ENCODE measurements at regions not wholly inside any gene's neighbourhood (a gene's known extent, or its start where the extent isn't known, plus 50 kb on each side); places are given as distances from the start of the nearest gene placed in this dataset.
A peak's percentile ranks its signal among the peaks of the same experiment; 100 is the strongest.

DNA sequence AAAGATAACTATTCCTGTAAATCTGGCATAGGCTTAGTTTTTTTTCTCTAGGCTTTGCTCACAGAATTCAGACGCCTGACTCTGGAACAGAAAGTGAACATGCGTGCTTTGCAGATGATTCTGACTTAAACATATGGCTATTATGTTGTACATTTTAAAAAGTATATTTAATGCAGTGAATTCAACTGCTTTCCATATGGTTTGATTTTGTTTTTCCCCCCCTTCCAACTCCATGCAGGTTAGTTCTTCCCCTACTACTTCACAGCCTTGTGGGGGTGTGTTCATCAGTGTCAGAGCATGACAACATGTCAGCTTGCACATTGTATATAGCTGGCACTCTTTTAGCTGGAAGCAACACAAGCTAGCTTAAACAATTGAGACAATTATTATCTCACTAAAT is 226.8 kb downstream of the TMEM167A start:
- no peak for DNase-seq (ENCODE audit: low read depth, low spot score)

DNA sequence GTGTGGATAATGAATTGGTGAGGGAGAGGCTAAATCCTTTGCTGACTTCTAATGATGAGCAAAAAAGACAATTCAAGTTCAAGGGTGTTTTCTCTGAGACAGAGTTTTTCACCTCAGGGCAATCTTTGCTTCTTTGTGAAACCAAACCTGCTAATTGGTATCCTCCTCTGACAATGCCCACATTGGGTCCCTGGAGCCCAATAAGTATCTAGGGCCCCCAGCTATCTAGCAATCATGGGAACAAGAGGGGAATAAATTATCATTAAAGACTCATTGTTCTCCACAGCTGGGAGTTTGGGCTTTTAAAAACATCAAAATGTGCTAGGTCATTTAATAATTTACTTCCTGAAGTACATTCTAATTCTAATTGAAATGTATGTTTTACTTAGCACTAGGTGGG is 227.3 kb downstream of the TMEM167A start:
- peak; percentile 10 for DNase-seq (ENCODE audit: low read depth, low spot score)

DNA sequence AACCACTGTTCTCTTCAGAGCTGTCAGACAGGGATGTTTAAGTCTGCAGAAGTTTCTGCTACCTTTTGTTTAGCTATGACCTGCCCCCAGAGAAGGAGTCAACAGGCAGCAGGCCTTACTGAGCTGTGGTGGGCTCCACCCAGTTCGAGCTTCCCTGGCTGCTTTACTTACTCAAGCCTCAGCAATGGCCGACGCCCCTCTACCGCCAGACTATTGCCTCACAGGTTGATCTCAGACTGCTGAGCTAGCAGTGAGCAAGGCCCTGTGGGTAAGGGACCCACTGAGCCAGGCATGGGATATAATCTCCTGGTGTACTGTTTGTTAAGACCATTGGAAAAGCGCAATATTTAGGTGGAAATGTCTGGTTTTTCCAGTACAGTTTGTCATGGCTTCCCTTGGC is 229.6 kb downstream of the TMEM167A start:
- DNase-seq (ENCODE audit: low read depth, low spot score), result no peak

DNA sequence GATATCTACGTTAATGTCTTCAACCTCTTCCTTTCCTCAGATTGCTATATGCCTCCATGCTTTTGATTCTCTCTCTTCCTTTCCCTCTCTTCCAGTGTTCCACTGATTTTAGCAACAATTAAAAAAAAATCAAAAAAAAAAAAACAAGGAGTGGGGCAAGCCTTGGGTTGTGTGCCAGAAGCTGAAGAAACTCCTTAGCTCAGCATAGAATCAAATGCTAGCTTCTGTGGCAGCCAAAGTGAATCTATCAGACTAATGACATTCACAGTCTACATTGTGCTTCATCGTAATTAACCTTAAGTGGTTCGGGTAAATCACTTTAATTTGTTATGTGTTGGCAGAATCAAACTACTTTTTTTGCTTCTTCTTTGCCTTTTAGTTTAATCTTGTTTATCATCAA is 237.3 kb downstream of the TMEM167A start:
- no peak for DNase-seq (ENCODE audit: low read depth, low spot score)

DNA sequence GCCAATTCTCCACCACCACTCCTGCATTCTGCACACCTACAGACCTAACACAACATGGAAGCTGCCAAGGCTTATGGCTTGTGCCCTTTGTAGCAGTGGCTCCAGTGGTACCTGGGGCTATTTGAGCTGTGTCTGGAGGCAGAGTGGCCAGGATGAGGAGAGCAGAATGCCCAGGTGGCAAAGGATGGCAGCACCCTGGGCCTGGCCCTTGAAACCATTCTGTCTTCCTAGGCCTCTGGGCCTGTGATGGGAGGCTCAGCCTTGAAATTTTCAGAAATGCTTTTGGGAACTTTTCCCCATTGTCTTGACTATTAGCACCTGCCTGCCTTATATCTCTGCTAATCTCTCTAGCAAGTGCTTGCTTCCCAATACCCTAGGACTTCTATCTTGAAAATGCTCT is 241.7 kb downstream of the TMEM167A start:
- no peak for DNase-seq (ENCODE audit: low read depth, low spot score)

DNA sequence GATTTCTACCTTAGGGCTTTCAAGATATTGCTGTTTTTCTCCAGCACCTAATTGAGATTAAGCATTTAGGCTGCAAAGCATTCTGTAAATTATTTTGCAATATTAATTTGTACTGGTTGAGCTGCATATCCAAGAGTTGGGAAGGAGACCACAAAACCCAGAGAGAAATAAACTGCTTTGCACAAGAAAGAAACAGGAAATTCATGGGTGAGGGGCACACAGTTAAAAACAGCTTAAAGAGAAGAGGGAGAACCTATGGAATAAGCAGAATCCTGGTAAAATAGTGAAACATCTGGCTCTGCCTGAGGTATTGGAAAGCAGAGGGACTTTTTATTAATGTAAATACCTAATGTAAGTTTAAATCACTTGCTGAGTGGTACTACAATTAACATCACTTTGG is 243.0 kb downstream of the TMEM167A start:
- DNase-seq (ENCODE audit: low read depth, low spot score), result no peak

DNA sequence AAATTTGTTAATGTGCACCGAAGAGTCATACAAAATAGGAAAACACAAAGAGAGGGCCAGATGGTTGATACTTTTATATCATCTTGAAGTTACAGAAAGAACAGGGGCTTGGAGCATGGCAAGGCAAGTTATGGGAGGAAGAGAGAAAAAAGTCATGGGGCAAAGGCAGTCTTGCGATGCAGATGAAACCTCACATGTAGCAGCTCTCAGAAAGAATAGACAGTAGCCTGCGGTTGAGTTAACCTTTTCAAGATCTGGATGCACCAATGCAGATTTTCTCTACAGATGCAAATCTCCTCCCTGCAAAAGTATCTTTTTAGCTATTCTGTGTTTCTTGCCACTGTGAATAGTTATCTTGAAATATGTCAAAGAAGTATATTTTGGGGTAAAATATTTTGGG is 243.9 kb downstream of the TMEM167A start:
- DNase-seq (ENCODE audit: low read depth, low spot score), result no peak

DNA sequence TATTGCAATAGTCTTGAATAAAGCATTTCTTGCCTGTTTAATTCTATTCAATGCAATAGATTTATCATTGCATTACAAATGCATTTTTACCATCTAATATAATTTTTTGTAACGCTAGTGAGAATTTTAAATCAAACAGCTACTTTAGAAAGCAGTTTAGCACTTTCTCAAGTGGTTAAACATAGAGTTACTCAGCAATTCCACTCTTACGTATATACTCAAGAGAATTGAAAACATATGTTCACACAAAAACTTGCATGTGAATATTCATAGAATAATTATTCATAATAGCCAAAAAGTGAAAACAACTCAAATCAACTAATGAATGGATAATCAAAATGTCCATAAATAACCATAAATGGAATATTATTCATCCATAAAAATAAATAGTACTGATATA is 244.7 kb downstream of the TMEM167A start:
- no peak for DNase-seq (ENCODE audit: low read depth, low spot score)

DNA sequence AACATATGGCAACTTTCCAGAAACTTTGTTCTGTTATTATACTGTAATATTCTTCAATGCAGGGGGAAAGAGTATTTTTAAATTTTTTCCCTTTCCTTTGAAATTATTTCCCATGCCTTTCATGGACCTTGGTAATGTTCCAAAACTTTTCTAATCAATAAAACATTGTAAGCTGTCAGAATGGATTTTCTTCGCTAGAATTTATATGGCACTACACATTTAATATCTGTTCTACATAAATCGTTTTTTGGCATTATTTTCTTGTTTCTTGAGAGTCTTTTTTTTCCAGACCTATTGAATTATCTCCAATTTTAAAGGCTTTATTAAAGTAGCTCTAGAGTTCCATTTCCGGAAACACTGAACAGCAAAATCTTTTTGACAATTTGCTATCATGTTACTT is 249.0 kb downstream of the TMEM167A start:
- DNase-seq (ENCODE audit: low read depth, low spot score), result no peak

DNA sequence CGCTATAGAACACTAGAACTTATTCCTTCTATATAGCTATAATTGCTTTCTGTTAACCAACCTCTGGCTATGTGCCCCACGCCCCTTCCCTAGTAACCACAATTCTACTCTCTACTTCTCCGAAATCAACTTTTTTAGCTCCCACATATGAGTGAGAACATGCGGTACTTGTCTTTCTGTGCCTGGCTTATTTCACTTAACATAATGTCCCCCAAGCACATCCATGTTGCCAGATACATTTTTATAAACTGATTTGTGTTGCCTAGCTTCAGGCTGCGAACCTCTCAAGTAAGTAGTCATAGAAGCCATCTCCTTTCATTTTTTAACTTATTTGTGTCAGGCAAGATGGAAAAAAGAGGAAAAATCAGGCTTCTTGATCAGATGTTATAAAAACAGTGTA is 249.5 kb downstream of the TMEM167A start:
- DNase-seq (ENCODE audit: low read depth, low spot score), result no peak

DNA sequence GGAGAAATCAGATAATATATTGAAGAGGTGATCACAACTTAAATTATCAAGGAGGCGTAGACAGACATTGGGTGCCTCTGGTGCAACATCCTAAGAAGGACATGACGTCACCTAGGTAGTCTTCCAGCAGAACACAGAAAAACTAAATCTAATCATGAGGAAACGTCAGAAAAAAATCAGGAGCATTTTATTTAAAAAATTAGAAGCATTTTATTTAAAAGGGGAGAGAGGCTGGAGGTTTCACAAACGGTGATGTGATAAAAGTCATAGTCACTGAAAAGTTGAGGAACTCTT is 254.6 kb downstream of the TMEM167A start:
- DNase-seq (ENCODE audit: low read depth, low spot score), result no peak

DNA sequence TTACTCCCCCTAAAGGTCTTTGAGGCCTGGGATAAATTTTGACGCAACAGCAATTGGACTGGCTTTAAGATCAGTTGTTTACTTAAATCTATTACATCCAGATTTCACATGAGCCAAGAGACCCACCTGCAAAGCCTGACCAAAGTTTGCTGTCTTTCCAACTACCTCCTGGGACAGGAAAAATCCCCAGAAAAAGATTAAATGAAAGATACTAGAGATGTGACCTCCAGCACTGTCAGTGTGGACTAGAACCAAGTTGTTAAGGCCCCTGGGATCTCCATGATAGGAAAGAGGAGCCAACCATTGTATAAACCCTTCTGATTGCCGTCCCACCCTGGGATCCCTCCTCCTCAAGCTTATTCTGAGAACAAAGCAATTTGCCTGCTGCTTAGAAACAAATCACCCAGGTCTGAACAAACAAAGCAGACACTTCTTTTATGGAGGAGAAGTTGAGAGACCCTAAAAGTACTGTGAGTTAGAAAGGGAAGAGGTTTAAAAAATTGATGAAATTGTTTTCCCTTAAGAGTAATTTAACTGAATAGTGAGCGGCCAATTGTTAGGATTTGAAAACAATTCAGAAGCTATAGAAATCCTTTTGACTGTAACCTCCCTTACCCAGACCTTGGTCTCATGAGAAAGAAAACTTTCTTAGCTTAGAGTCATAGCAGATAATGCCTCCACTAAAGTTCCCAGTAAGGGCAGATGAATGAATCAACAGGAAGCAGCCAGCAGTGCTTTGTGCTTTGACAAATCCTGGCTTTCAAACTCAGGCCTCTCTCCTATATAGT is 255.2 kb downstream of the TMEM167A start:
- peak; percentile 2 for DNase-seq (ENCODE audit: low read depth, low spot score)

DNA sequence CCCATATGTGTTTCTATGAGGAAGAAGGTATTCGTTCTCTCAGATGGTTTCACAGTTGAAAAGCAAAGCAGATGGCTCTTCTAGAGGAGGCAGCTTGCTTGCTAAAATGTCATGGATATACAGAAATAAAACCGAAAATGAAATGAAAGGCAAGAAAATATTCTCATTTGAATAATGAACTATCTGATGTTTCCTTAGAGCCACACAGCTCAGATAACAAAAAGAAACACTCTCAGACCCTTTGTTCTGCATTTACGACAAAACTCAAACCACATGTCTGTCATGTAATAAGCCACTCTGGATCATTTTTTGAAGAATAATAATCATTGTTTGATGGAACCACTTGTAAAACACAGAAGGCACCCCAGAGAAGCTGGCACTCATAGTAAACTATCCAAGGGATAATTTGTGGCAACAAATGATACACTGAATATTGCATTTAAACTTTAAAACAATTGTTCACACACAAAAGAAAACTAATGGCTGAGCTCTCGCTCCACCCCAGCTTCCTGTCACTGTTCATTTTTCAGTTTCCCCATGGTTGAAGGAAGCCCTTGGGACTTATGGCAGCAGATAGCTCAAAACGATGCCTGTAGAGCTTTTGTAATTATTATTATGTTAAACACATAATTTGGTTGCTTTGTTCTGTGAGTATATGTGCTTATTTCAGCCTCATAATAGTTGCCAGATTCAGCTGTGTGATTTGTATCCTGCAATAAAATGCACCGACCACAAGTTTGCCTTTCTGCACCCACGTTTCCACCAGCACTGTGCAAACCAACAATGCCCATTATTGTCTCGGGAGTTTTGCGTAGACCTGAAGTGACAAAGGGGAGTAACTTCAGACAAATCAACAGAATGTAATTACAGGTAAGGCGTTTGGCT is 256.0 kb downstream of the TMEM167A start:
- no peak for DNase-seq (ENCODE audit: low read depth, low spot score)

DNA sequence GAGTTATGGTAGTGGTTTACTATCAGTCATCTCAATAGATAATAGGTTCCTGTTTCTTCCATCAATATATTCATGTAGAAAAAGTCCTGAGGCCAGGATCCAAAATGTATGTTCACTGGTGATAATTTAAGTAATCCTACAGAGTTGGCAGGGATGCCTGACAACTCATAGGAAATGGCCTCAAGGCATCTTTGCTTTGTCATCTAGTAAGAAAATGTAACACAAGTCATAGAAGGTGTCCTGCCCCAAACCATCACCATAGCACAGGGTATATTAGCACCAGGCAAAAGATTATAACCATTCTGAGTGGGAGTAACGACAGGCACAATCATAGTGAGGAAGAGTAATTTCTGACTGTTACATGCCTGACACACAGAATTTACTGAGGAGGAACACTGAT is 257.0 kb downstream of the TMEM167A start:
- DNase-seq (ENCODE audit: low read depth, low spot score), result no peak

DNA sequence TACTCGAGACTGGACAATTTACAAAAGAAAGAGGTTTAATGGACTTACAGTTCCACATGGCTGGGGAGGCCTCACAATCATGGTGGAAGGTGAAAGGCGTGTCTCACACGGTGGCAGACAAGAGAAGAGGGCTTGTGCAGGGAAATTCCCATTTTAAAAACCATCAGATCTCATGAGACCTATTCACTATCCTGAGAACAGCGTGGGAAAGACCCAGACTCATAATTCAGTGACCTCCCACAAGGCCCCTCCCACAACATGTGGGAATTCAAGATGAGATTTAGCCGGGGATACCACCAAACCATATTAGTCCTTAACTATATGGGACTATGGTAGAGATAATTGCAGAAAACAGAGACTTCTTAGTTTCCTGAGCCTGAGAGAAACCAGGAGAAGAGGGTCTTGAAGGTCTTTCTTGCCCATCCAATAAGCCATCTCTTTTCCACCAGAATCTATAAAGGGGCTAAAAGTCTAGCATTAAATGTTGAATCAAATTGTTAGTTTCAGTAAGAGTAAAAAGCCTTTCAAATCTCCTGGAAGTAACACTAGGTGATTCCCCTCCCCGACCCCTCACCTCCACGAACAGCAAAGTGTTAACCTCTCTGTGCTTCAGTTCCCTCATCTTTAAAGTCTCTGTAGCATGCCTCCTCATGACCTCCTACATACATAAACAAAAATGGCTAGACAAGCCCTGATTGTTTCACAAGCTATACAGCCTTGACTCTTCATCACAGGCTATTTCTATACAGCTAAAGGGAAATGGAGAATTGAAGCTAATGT is 259.1 kb downstream of the TMEM167A start:
- no peak for DNase-seq (ENCODE audit: low read depth, low spot score)

DNA sequence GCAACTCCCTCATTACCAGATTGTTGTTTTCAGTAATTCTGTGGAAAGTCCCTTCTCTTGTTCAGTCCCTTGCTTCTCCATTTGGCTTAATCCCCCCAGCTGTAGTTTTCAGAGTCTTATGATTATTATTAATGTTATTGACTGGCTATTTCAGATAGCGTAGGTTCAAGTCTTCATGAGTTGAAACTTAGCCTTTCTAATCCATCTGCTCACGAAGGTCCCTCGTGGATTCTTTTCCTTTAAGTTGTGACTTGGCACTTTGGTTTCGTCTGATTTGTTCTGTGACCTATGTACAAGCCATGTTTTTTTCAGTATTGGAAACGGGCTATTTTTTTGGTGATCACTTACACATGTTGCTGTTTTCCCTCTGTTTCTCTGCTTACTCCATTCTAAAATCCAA is 260.3 kb downstream of the TMEM167A start:
- DNase-seq (ENCODE audit: low read depth, low spot score), result no peak

DNA sequence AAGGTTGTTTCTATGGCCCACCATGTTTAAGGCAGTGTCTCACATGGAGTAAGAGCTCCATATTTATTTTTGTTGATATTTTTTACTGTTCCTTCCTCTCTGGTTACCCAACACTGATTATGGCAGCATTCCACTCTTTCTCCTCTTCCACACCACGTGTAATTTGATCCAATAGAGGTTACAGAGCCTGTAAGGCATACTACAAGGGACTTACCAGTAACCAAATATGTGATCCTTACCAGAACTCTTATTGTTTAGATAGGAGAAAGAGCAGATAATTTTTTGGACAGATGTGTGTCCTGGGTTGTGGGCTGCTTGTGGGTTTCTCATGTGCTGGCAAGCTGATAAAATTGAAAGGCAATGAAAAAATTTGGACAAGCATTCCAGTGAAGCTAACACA is 261.3 kb downstream of the TMEM167A start:
- DNase-seq (ENCODE audit: low read depth, low spot score), result no peak

DNA sequence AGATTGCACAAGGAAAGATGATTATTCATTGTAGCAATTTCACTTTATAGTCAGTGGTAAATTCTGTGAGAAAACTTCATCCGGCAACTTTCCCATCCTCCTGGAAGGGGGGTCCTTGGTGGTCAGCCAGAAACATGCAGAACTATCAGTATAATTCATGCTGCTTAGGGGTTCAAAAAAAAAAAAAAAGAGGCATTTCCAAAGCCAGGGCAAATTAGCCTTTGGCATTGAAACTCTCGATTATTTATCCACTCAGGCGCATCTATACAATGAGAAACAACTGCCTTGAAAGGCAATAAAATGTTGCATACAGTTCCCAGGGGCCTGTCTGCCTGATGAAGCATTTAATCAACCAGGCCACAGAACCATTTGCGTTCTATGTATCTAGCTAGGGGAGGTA is 263.3 kb downstream of the TMEM167A start:
- no peak for DNase-seq (ENCODE audit: low read depth, low spot score)

DNA sequence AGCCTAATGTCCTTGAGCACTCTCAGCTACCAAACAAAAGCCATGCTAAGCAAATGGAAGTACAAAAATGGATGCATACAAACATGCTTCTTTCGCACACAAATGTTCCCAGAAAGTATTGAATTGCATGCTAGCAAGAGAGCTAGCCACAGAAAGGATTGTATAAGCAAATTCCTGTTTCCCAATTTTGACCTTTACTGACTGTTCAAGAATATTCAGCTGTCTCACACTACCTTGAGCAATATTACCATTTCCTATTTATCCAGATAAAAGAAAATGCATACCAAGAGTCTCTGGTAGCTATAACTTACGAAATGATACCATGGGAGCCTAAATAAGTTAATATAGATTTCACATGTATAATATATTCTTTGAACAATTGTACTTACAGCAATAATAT is 264.6 kb downstream of the TMEM167A start:
- no peak for DNase-seq (ENCODE audit: low read depth, low spot score)

DNA sequence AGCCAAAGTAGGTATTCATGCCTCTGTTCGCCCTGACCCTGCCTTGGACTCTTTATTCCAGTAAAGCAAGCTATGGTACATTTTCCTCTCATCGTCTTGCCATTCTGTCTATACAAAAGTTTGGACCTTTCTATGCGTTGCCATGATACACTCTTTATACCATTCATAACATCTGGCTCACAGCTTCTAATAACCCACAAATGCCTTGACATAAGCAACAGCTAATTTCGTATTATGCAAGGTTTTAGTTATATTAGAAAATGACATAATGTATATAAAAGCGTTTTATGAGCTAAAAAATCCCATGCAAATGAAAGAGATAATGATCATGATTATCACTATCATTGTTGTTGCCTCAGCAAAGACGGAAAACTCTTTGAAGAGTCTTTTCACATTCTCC is 265.7 kb downstream of the TMEM167A start:
- no peak for DNase-seq (ENCODE audit: low read depth, low spot score)

DNA sequence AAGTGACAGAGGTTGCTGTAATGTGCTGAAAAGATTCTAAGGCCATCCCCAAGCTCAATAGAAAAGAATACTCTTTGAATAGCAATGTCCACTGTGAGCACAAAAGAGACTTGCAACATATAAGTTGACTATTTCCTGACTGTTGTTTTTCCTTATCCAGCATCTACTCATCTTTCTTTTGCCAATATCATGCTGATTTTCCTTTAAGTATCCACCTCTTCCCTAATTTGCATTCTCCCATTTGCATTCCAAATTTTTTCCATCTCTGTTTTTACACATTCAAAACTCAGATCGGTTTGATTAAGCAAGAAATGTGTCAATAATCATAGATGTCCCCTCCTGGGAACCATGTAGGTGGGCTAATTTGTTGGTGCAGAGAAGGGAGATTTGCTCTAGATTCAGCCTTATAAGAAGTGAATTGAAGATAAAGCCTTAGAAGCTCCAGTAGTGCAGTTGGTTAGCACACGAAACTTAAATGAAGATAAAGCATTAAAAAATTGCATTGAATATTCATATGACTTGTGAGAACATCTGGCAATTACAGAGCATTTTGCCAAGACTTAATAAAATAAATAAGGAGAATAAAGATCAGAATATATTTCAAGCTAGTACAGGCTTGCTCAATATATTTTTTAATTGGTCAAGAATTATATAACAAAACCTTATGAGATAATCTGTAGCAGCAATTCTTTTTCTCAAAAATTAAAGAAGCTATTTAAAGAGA is 267.6 kb downstream of the TMEM167A start:
- DNase-seq (ENCODE audit: low read depth, low spot score), result no peak

DNA sequence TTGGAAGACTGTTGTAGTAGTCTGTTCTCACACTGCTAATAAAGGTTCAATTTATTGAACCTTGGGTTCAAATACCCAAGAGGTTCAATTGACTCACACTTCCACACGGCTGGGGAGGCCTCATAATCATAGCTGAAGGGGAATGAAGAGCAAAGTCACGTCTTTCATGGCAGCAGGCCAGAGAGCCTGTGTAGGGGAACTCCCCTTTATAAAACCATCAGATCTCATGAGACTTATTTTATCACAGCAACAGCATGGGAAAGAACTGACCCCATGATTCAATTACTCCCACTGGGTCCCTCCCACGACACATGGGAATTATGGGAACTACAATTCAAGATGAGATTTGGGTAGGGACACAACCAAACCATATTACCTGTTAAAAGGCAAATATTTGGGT is 268.2 kb downstream of the TMEM167A start:
- no peak for DNase-seq (ENCODE audit: low read depth, low spot score)
